ENCODE measurements at regions not wholly inside any gene's neighbourhood (a gene's known extent, or its start where the extent isn't known, plus 50 kb on each side); places are given as distances from the start of the nearest gene placed in this dataset.

- POLR2A ChIA-PET, result no interaction called here
- Histone ChIP-seq H3K27me3 (ENCODE audit: control insufficient read depth, insufficient read depth, low read length) (no peaks in the 10 kb centered on the region), H3K4me3 (ENCODE audit: low read depth, low read length) (no peak overlapping the region), H3K36me3 (ENCODE audit: control insufficient read depth, insufficient read depth, low read length) (no peaks in the 10 kb centered on the region)
- CTCF ChIA-PET, result no interaction called here
- no peak for DNase-seq (ENCODE audit: low read depth)
- no peak for TF ChIP-seq CTCF (IDR thresholded peaks at IDR 0.05; ENCODE audit: insufficient read depth, low read depth, low read length)
Observed at GRCh38 chr5:21142791-21143190, 1154.8 kb upstream of the CDH18 start.

GRCh38 chr5:21140987-21141386, 1153.0 kb upstream of the CDH18 start:
- ChIA-PET CTCF (no interaction called here), POLR2A (no interaction called here)
- DNase-seq (ENCODE audit: low read depth), result no peak
- no peak for TF ChIP-seq CTCF (IDR thresholded peaks at IDR 0.05; ENCODE audit: insufficient read depth, low read depth, low read length)
- Histone ChIP-seq H3K36me3 (ENCODE audit: control insufficient read depth, insufficient read depth, low read length) (no peaks in the 10 kb centered on the region), H3K4me3 (ENCODE audit: low read depth, low read length) (no peak overlapping the region), H3K27me3 (ENCODE audit: control insufficient read depth, insufficient read depth, low read length) (no peaks in the 10 kb centered on the region)

GRCh38 chr5:21126236-21126635, 1138.2 kb upstream of the CDH18 start:
- TF ChIP-seq CTCF (IDR thresholded peaks at IDR 0.05; ENCODE audit: insufficient read depth, low read depth, low read length), result no peak
- Histone ChIP-seq H3K4me3 (ENCODE audit: low read depth, low read length) (no peak overlapping the region), H3K27me3 (ENCODE audit: control insufficient read depth, insufficient read depth, low read length) (no peaks in the 10 kb centered on the region), H3K36me3 (ENCODE audit: control insufficient read depth, insufficient read depth, low read length) (no peaks in the 10 kb centered on the region)
- DNase-seq (ENCODE audit: low read depth), result no peak
- ChIA-PET CTCF (no interaction called here), POLR2A (interaction anchor here (0.7 kb wide), 1 partner anchor 563 kb away, joined by 3 read pairs; no protein-coding TSS in a partner anchor)

GRCh38 chr5:21125238-21125983, 1137.4 kb upstream of the CDH18 start:
- no peak for DNase-seq (ENCODE audit: low read depth)
- Histone ChIP-seq H3K36me3 (ENCODE audit: control insufficient read depth, insufficient read depth, low read length) (no peaks in the 10 kb centered on the region), H3K27me3 (ENCODE audit: control insufficient read depth, insufficient read depth, low read length) (no peaks in the 10 kb centered on the region), H3K4me3 (ENCODE audit: low read depth, low read length) (no peak overlapping the region)
- ChIA-PET POLR2A (no interaction called here), CTCF (no interaction called here)
- no peak for TF ChIP-seq CTCF (IDR thresholded peaks at IDR 0.05; ENCODE audit: insufficient read depth, low read depth, low read length)

- no peaks in the 10 kb centered on the region for H3K27me3 ChIP-seq (ENCODE audit: control insufficient read depth, insufficient read depth, low read length)
- no peak for TF ChIP-seq CTCF (IDR thresholded peaks at IDR 0.05; ENCODE audit: insufficient read depth, low read depth, low read length)
- ChIA-PET CTCF (no interaction called here), POLR2A (no interaction called here)
- no peak overlapping the region for H3K4me3 ChIP-seq (ENCODE audit: low read depth, low read length)
- DNase-seq (ENCODE audit: low read depth), result no peak
- H3K36me3 ChIP-seq (ENCODE audit: control insufficient read depth, insufficient read depth, low read length), result no peaks in the 10 kb centered on the region
Observed at GRCh38 chr5:21121213-21121612, 1133.2 kb upstream of the CDH18 start.

All from BJ (cell line).